NCI-H146 treated with DMSO at 0.1 percent for 48 hours (cell line): ENCODE measurements at regions not wholly inside any gene's neighbourhood (a gene's known extent, or its start where the extent isn't known, plus 50 kb on each side); places are given as distances from the start of the nearest gene placed in this dataset.

Source experiments
- DNase-seq: peaks from one replicate; lab custom pipeline; 2025; ENCODE audit not compliant: unreplicated experiment; lab: John Stamatoyannopoulos, UW

GRCh38 chr11:128116447-128116846 is 470.9 kb downstream of the ETS1 start:
- DNase-seq = no peak

GRCh38 chr11:128105950-128106349 is 481.4 kb downstream of the ETS1 start:
- DNase-seq = no peak

GRCh38 chr11:128105511-128105910 is 481.8 kb downstream of the ETS1 start:
- no peak for DNase-seq

- no peak for DNase-seq
These were observed 484.0 kb downstream of the ETS1 start for GRCh38 chr11:128103278-128103873.

GRCh38 chr11:128098781-128099180 is 488.6 kb downstream of the ETS1 start:
- DNase-seq = no peak

GRCh38 chr11:128095466-128095981 is 491.8 kb downstream of the ETS1 start:
- DNase-seq = no peak

- DNase-seq = no peak
These were observed 493.7 kb downstream of the ETS1 start for GRCh38 chr11:128093689-128094088.

GRCh38 chr11:128089962-128090361 is 497.4 kb downstream of the ETS1 start:
- no peak for DNase-seq

GRCh38 chr11:128086794-128087193 is 500.6 kb downstream of the ETS1 start:
- no peak for DNase-seq

GRCh38 chr11:128085276-128085675 is 502.1 kb downstream of the ETS1 start:
- DNase-seq = no peak

- no peak for DNase-seq
These were observed 504.8 kb downstream of the ETS1 start for GRCh38 chr11:128082574-128082973.

- DNase-seq = no peak
These were observed 517.7 kb downstream of the ETS1 start for GRCh38 chr11:128069665-128070064.

- DNase-seq = no peak
These were observed 519.6 kb downstream of the ETS1 start for GRCh38 chr11:128067780-128068179.

GRCh38 chr11:128066399-128066798 is 521.0 kb downstream of the ETS1 start:
- DNase-seq = no peak

GRCh38 chr11:128061281-128061871 is 526.0 kb downstream of the ETS1 start:
- DNase-seq = no peak

- DNase-seq = no peak
These were observed 528.7 kb downstream of the ETS1 start for GRCh38 chr11:128058580-128059208.

- DNase-seq = no peak
These were observed 529.5 kb downstream of the ETS1 start for GRCh38 chr11:128057786-128058395.

- no peak for DNase-seq
These were observed 531.7 kb downstream of the ETS1 start for GRCh38 chr11:128055576-128056217.

GRCh38 chr11:128053981-128054931 is 533.1 kb downstream of the ETS1 start:
- DNase-seq = no peak

GRCh38 chr11:128052912-128053641 is 534.3 kb downstream of the ETS1 start:
- no peak for DNase-seq
